ENCODE measurements at regions not wholly inside any gene's neighbourhood (a gene's known extent, or its start where the extent isn't known, plus 50 kb on each side); places are given as distances from the start of the nearest gene placed in this dataset.

- Histone ChIP-seq H3K36me3 (ENCODE audit: low read depth, low read length) (no peaks in the 10 kb centered on the region), H3K4me3 (ENCODE audit: low read length) (no peak overlapping the region), H3F3A (ENCODE audit: low read length, unreplicated experiment) (no peaks in the 10 kb centered on the region), H2AFZ (ENCODE audit: low read length) (no peak overlapping the region), H3K79me2 (ENCODE audit: low read length) (no peaks in the 10 kb centered on the region), H4K20me1 (ENCODE audit: low read length) (no peaks in the 10 kb centered on the region), H3K9ac (ENCODE audit: low read length) (no peak overlapping the region), H3K9me2 (replicated peaks; ENCODE audit: low read length) (no peaks in the 10 kb centered on the region), H3K27ac (ENCODE audit: low read length) (no peak overlapping the region), H3K27me3 (ENCODE audit: low read length) (peaks cover 64% of the 10 kb centered on the region), H3K4me2 (ENCODE audit: low read length) (no peak overlapping the region), H3K4me1 (ENCODE audit: insufficient read depth, low read length) (no peaks in the 10 kb centered on the region; the same call in 1 of the 2 replicates), H3K9me3 (ENCODE audit: low read length) (no peaks in the 10 kb centered on the region)
- ChIA-PET POLR2A (ENCODE audit: unreplicated experiment) (no interaction called here), CTCF (no interaction called here)
- BruUV-seq (replicated peaks): no TSS peak
- ATAC-seq: no peak
- DNase-seq: no peak
- TF ChIP-seq CTCF (conservative IDR thresholded peaks at IDR 0.05; ENCODE audit: low read depth, low read length): no peak
- no peak for TF ChIP-seq EZH2phosphoT487 (IDR thresholded peaks at IDR 0.05; ENCODE audit: borderline replicate concordance, low read length)
- no peak for TF ChIP-seq EZH2 (IDR thresholded peaks at IDR 0.05; ENCODE audit: low read length, unreplicated experiment)
- intact Hi-C loops (cut with micrococcal nuclease): no loop called here
These were observed 399.8 kb downstream of the SEC14L1 start for GRCh38 chr17:77540531-77540930.

GRCh38 chr17:77540975-77541374 is 400.2 kb downstream of the SEC14L1 start:
- CTCF ChIA-PET: no interaction called here
- H3K27me3 ChIP-seq (ENCODE audit: low read length): peaks cover 68% of the 10 kb centered on the region
- H3K9me3 ChIP-seq (ENCODE audit: low read length): no peaks in the 10 kb centered on the region
- H3K27ac ChIP-seq (ENCODE audit: low read length): no peak overlapping the region
- POLR2A ChIA-PET (ENCODE audit: unreplicated experiment): no interaction called here
- no peak overlapping the region for H2AFZ ChIP-seq (ENCODE audit: low read length)
- H3F3A ChIP-seq (ENCODE audit: low read length, unreplicated experiment): no peaks in the 10 kb centered on the region
- no peaks in the 10 kb centered on the region for H4K20me1 ChIP-seq (ENCODE audit: low read length)
- intact Hi-C loops (cut with micrococcal nuclease): no loop called here
- BruUV-seq (replicated peaks): no TSS peak
- no peaks in the 10 kb centered on the region for H3K9me2 ChIP-seq (replicated peaks; ENCODE audit: low read length)
- H3K4me3 ChIP-seq (ENCODE audit: low read length): no peak overlapping the region
- H3K9ac ChIP-seq (ENCODE audit: low read length): no peak overlapping the region
- TF ChIP-seq EZH2 (IDR thresholded peaks at IDR 0.05; ENCODE audit: low read length, unreplicated experiment) (no peak), EZH2phosphoT487 (IDR thresholded peaks at IDR 0.05; ENCODE audit: borderline replicate concordance, low read length) (no peak), CTCF (conservative IDR thresholded peaks at IDR 0.05; ENCODE audit: low read depth, low read length) (no peak)
- no peak for DNase-seq
- H3K4me1 ChIP-seq (ENCODE audit: insufficient read depth, low read length): no peaks in the 10 kb centered on the region; the same call in 1 of the 2 replicates
- ATAC-seq: no peak
- H3K79me2 ChIP-seq (ENCODE audit: low read length): no peaks in the 10 kb centered on the region
- no peaks in the 10 kb centered on the region for H3K36me3 ChIP-seq (ENCODE audit: low read depth, low read length)
- no peak overlapping the region for H3K4me2 ChIP-seq (ENCODE audit: low read length)

GRCh38 chr17:77542011-77542410 is 401.2 kb downstream of the SEC14L1 start:
- no peaks in the 10 kb centered on the region for H3F3A ChIP-seq (ENCODE audit: low read length, unreplicated experiment)
- no peak overlapping the region for H3K4me2 ChIP-seq (ENCODE audit: low read length)
- H3K9me2 ChIP-seq (replicated peaks; ENCODE audit: low read length): no peaks in the 10 kb centered on the region
- ATAC-seq: no peak
- BruUV-seq (replicated peaks): no TSS peak
- ChIA-PET CTCF (no interaction called here), POLR2A (ENCODE audit: unreplicated experiment) (no interaction called here)
- peaks cover 67% of the 10 kb centered on the region for H3K27me3 ChIP-seq (ENCODE audit: low read length)
- H3K4me1 ChIP-seq (ENCODE audit: insufficient read depth, low read length): no peaks in the 10 kb centered on the region; the same call in 1 of the 2 replicates
- H2AFZ ChIP-seq (ENCODE audit: low read length): no peak overlapping the region
- no peaks in the 10 kb centered on the region for H3K36me3 ChIP-seq (ENCODE audit: low read depth, low read length)
- H3K4me3 ChIP-seq (ENCODE audit: low read length): no peak overlapping the region
- H3K27ac ChIP-seq (ENCODE audit: low read length): no peak overlapping the region
- H4K20me1 ChIP-seq (ENCODE audit: low read length): no peaks in the 10 kb centered on the region
- no peaks in the 10 kb centered on the region for H3K9me3 ChIP-seq (ENCODE audit: low read length)
- DNase-seq: no peak
- H3K9ac ChIP-seq (ENCODE audit: low read length): no peak overlapping the region
- TF ChIP-seq CTCF (conservative IDR thresholded peaks at IDR 0.05; ENCODE audit: low read depth, low read length): no peak
- no peak for TF ChIP-seq EZH2phosphoT487 (IDR thresholded peaks at IDR 0.05; ENCODE audit: borderline replicate concordance, low read length)
- TF ChIP-seq EZH2 (IDR thresholded peaks at IDR 0.05; ENCODE audit: low read length, unreplicated experiment): no peak
- H3K79me2 ChIP-seq (ENCODE audit: low read length): no peaks in the 10 kb centered on the region
- intact Hi-C loops (cut with micrococcal nuclease): loop anchor here (1.0 to 2.0 kb wide), 3 partner anchors 107 to 472 kb away; no protein-coding TSS in a partner anchor

Measured in PC-3 (cell line).